Spleen (tissue), 11 donors: ENCODE measurements at regions not wholly inside any gene's neighbourhood (a gene's known extent, or its start where the extent isn't known, plus 50 kb on each side); places are given as distances from the start of the nearest gene placed in this dataset.

Source experiments
- DNase-seq: peaks from one replicate; pipeline ENCODE4 v3.0.0-alpha.2; 2020
- H3K27ac ChIP-seq, 8 donors: fragments of 200-600 bp; sonication (generic) in 7 of 8; 1 replicate in 4 of 8; 2 replicates in 4 of 8; pipeline versions ENCODE4 v1.5.0 to v1.8.0; 2016 to 2021; ENCODE audit warnings: inconsistent platforms in 4 of 8, mild to moderate bottlenecking in 4 of 8, moderate library complexity in 1 of 8
- H3K27me3 ChIP-seq, 7 donors: fragments of 200-600 bp; sonication (generic) in 6 of 7; replicated peaks in 1 of 7; 1 replicate in 4 of 7; 2 replicates in 3 of 7; pipeline versions ENCODE4 v1.5.0 to v1.8.0; 2016 to 2021; ENCODE audit warnings: inconsistent platforms in 3 of 7, mild to moderate bottlenecking in 1 of 7
- H3K36me3 ChIP-seq, 6 donors: fragments of 200-600 bp; sonication (generic) in 5 of 6; 1 replicate in 4 of 6; 2 replicates in 2 of 6; pipeline versions ENCODE4 v1.5.0 to v1.8.0; 2016 to 2021; ENCODE audit warnings: inconsistent platforms in 2 of 6
- H3K4me1 ChIP-seq, 6 donors: fragments of 200-600 bp; sonication (generic) in 5 of 6; 1 replicate in 3 of 6; 2 replicates in 3 of 6; pipeline versions ENCODE4 v1.5.0 to v1.8.0; 2016 to 2021; ENCODE audit warnings: inconsistent platforms in 3 of 6
- H3K4me3 ChIP-seq, 8 donors: fragments of 200-600 bp; sonication (generic) in 7 of 8; 1 replicate in 4 of 8; 2 replicates in 4 of 8; pipeline versions ENCODE4 v1.5.0 to v1.8.0; 2016 to 2021; ENCODE audit warnings: inconsistent platforms in 4 of 8, mild to moderate bottlenecking in 4 of 8, moderate library complexity in 2 of 8
- H3K9me3 ChIP-seq, 8 donors: fragments of 200-600 bp; sonication (generic) in 7 of 8; 1 replicate in 4 of 8; 2 replicates in 4 of 8; pipeline versions ENCODE4 v1.5.0 to v1.8.0; 2016 to 2021; ENCODE audit warnings: inconsistent platforms in 4 of 8
- CTCF ChIP-seq, 11 experiments: fragments of 200-600 bp in 7 of 11; fragments of 450-650 bp in 4 of 11; sonication (generic) in 4 of 11; IDR thresholded peaks in 8 of 11; conservative IDR thresholded peaks in 3 of 11; 1 replicate in 7 of 11; 2 replicates in 4 of 11; pipeline versions ENCODE4 v1.4.0 to v1.8.0; 2016 to 2021; ENCODE audit warnings: antibody characterized with exemption in 11 of 11, inconsistent platforms in 4 of 11, mild to moderate bottlenecking in 1 of 11
- POLR2A ChIP-seq, 3 donors: fragments of 450-650 bp; IDR thresholded peaks; one replicate each; pipeline ENCODE4 v1.5.1; 2017; ENCODE audit warnings: antibody characterized with exemption in 3 of 3, mild to moderate bottlenecking in 1 of 3
- POLR2AphosphoS5 ChIP-seq, 3 donors: sonication (generic); formaldehyde crosslinking; IDR thresholded peaks; one replicate each; pipeline ENCODE4 v1.5.1; 2017; ENCODE audit warnings: antibody characterized with exemption in 3 of 3
- WGBS, 5 donors: extraction: QIAGEN DNeasy Blood & Tissue Kit in 3 of 5; methylation state at CpG; one replicate each; pipeline versions ENCODE4 v1.1.5 to v1.1.7; 2013 to 2018; 5-methylcytosine and 5-hydroxymethylcytosine counted together
- intact Hi-C: fragments of 100-400 bp; cut with DNase I; formaldehyde crosslinking; loops from one replicate; pipeline ENCODE4 v1.15.0; 2023; ENCODE audit warnings: low total_unique reads
- donor health status: healthy with polysubstance abuse.
- donor health status: DM: no; HTN: no; CAD: no; lungs with moderate emphysema.
- donor health status: DM: no; HTN: no; CAD: no.
- donor health status: Bipolar disorder and iron deficiency.
- donor health status: healthy.
- donor health status: DM: no; HTN: no; CAD: no.
- donor health status: DM: yes; HTN: yes; CAD: no.

- Histone ChIP-seq H3K36me3 (no peaks in the 10 kb centered on the region), H3K4me1 (no peaks in the 10 kb centered on the region), H3K4me3 (no peak overlapping the region), H3K9me3 (no peaks in the 10 kb centered on the region), H3K27ac (no peak overlapping the region), H3K27me3 (no peaks in the 10 kb centered on the region)
- intact Hi-C loops, result no loop called here
- WGBS, 5 donors, result 84 to 94% (median 91%) methylated on average over 2 of the region's 2 CpGs
- DNase-seq, result no peak
- TF ChIP-seq CTCF (IDR thresholded peaks at IDR 0.05 in 8 of 11, conservative IDR thresholded peaks at IDR 0.05 in 3 of 11) (no peak), POLR2A (IDR thresholded peaks at IDR 0.05) (no peak), POLR2AphosphoS5 (IDR thresholded peaks at IDR 0.05) (no peak)
Measured at GRCh38 chr13:47281991-47282390, 385.1 kb upstream of the HTR2A start.

GRCh38 chr13:47279920-47280319 is 383.1 kb upstream of the HTR2A start:
- DNase-seq, result no peak
- Histone ChIP-seq H3K27me3 (no peaks in the 10 kb centered on the region), H3K4me3 (no peak overlapping the region), H3K36me3 (no peaks in the 10 kb centered on the region), H3K9me3 (no peaks in the 10 kb centered on the region), H3K4me1 (no peaks in the 10 kb centered on the region), H3K27ac (no peak overlapping the region)
- no peak for TF ChIP-seq POLR2A (IDR thresholded peaks at IDR 0.05)
- intact Hi-C loops, result no loop called here
- 66 to 90% (median 71%) methylated on average over 1 of the region's 1 CpG for WGBS, 5 donors

GRCh38 chr13:47277774-47278173 is 380.9 kb upstream of the HTR2A start:
- Histone ChIP-seq H3K4me1 (no peaks in the 10 kb centered on the region), H3K36me3 (no peaks in the 10 kb centered on the region), H3K9me3 (no peaks in the 10 kb centered on the region), H3K27ac (no peak overlapping the region), H3K27me3 (no peaks in the 10 kb centered on the region), H3K4me3 (no peak overlapping the region)
- TF ChIP-seq POLR2AphosphoS5 (IDR thresholded peaks at IDR 0.05) (no peak), CTCF (IDR thresholded peaks at IDR 0.05 in 8 of 11, conservative IDR thresholded peaks at IDR 0.05 in 3 of 11) (no peak), POLR2A (IDR thresholded peaks at IDR 0.05) (no peak)
- WGBS, 5 donors, result 94 to 100% (median 97%) methylated on average over 1 of the region's 1 CpG
- intact Hi-C loops, result no loop called here
- no peak for DNase-seq

GRCh38 chr13:47268270-47268669 is 371.4 kb upstream of the HTR2A start:
- H3K4me3 ChIP-seq, result no peak overlapping the region
- intact Hi-C loops, result no loop called here
- TF ChIP-seq CTCF (IDR thresholded peaks at IDR 0.05 in 8 of 11, conservative IDR thresholded peaks at IDR 0.05 in 3 of 11) (no peak), POLR2A (IDR thresholded peaks at IDR 0.05) (no peak), POLR2AphosphoS5 (IDR thresholded peaks at IDR 0.05) (no peak)
- H3K4me1 ChIP-seq, result no peaks in the 10 kb centered on the region
- H3K27ac ChIP-seq, result no peak overlapping the region
- no peaks in the 10 kb centered on the region for H3K27me3 ChIP-seq
- H3K9me3 ChIP-seq, result no peaks in the 10 kb centered on the region
- no peak for DNase-seq
- 67 to 93% (median 87%) methylated on average over 2 of the region's 2 CpGs for WGBS, 5 donors
- no peaks in the 10 kb centered on the region for H3K36me3 ChIP-seq

GRCh38 chr13:47258384-47258783 is 361.5 kb upstream of the HTR2A start:
- intact Hi-C loops, result no loop called here
- Histone ChIP-seq H3K27ac (no peak overlapping the region), H3K4me3 (no peak overlapping the region), H3K27me3 (no peaks in the 10 kb centered on the region), H3K36me3 (no peaks in the 10 kb centered on the region), H3K4me1 (no peaks in the 10 kb centered on the region), H3K9me3 (no peaks in the 10 kb centered on the region)
- no peak for DNase-seq
- 60 to 85% (median 70%) methylated on average over 2 of the region's 2 CpGs for WGBS, 5 donors
- no peak for TF ChIP-seq CTCF (IDR thresholded peaks at IDR 0.05 in 8 of 11, conservative IDR thresholded peaks at IDR 0.05 in 3 of 11)
- no peak for TF ChIP-seq POLR2A (IDR thresholded peaks at IDR 0.05)
